ENCODE measurements at regions not wholly inside any gene's neighbourhood (a gene's known extent, or its start where the extent isn't known, plus 50 kb on each side); places are given as distances from the start of the nearest gene placed in this dataset.

- DNase-seq: no peak
These were observed 182.8 kb upstream of the ADARB2 start for GRCh38 chr10:1920127-1920526.

GRCh38 chr10:1911771-1912170, 174.4 kb upstream of the ADARB2 start:
- no peak for DNase-seq

- no peak for DNase-seq
These were observed 166.7 kb upstream of the ADARB2 start for GRCh38 chr10:1903982-1904381.

GRCh38 chr10:1896153-1896552, 158.8 kb upstream of the ADARB2 start:
- no peak for DNase-seq

- no peak for DNase-seq
These were observed 158.4 kb upstream of the ADARB2 start for GRCh38 chr10:1895691-1896090.

- no peak for DNase-seq
These were observed 157.6 kb upstream of the ADARB2 start for GRCh38 chr10:1894912-1895311.

GRCh38 chr10:1893941-1894340, 156.6 kb upstream of the ADARB2 start:
- no peak for DNase-seq

GRCh38 chr10:1886039-1886438, 148.7 kb upstream of the ADARB2 start:
- DNase-seq: no peak

- no peak for DNase-seq
These were observed 145.4 kb upstream of the ADARB2 start for GRCh38 chr10:1882728-1883127.

GRCh38 chr10:1882180-1882579, 144.9 kb upstream of the ADARB2 start:
- DNase-seq: no peak

GRCh38 chr10:1881636-1882035, 144.3 kb upstream of the ADARB2 start:
- no peak for DNase-seq

- DNase-seq: no peak
These were observed 137.2 kb upstream of the ADARB2 start for GRCh38 chr10:1874533-1874932.

GRCh38 chr10:1873661-1874315, 136.5 kb upstream of the ADARB2 start:
- DNase-seq: no peak

GRCh38 chr10:1872151-1872726, 134.9 kb upstream of the ADARB2 start:
- peak in 1 of 2 donors; percentile 4 for DNase-seq

- no peak for DNase-seq
These were observed 133.2 kb upstream of the ADARB2 start for GRCh38 chr10:1870491-1870890.

- DNase-seq: no peak
These were observed 132.5 kb upstream of the ADARB2 start for GRCh38 chr10:1869861-1870260.

- DNase-seq: no peak
These were observed 123.0 kb upstream of the ADARB2 start for GRCh38 chr10:1860351-1860750.

- no peak for DNase-seq
These were observed 121.2 kb upstream of the ADARB2 start for GRCh38 chr10:1858547-1858946.

GRCh38 chr10:1858048-1858447, 120.7 kb upstream of the ADARB2 start:
- DNase-seq: no peak

- DNase-seq: no peak
These were observed 118.6 kb upstream of the ADARB2 start for GRCh38 chr10:1855911-1856310.

- DNase-seq: no peak
These were observed 116.9 kb upstream of the ADARB2 start for GRCh38 chr10:1854271-1854670.

- no peak for DNase-seq
These were observed 116.5 kb upstream of the ADARB2 start for GRCh38 chr10:1853801-1854200.

- no peak for DNase-seq
These were observed 115.5 kb upstream of the ADARB2 start for GRCh38 chr10:1852841-1853240.

GRCh38 chr10:1851762-1852161, 114.4 kb upstream of the ADARB2 start:
- DNase-seq: no peak

GRCh38 chr10:1850971-1851527, 113.7 kb upstream of the ADARB2 start:
- DNase-seq: no peak
